SK-N-SH treated with all-trans-retinoic acid at 6 μM for 48 hours (cell line): ENCODE measurements at regions not wholly inside any gene's neighbourhood (a gene's known extent, or its start where the extent isn't known, plus 50 kb on each side); places are given as distances from the start of the nearest gene placed in this dataset.

Experiments used
- ARNTL ChIP-seq: fragments of 450-650 bp; formaldehyde crosslinking; IDR thresholded peaks from 2 replicates; pipeline ENCODE4 v1.5.0; 2020; ENCODE audit warnings: low read depth, mild to moderate bottlenecking, moderate library complexity, borderline replicate concordance
- ISL1 ChIP-seq: fragments of 250-450 bp; sonication (Bioruptor Pico); IDR thresholded peaks from 2 replicates; pipeline ENCODE4 v2.1.2; 2022; ENCODE audit warnings: mild to moderate bottlenecking, moderate library complexity
- OSR1 ChIP-seq: fragments of 250-450 bp; sonication (Bioruptor Pico); IDR thresholded peaks from 2 replicates; pipeline ENCODE4 v1.8.0; 2022; ENCODE audit warnings: moderate library complexity, mild to moderate bottlenecking, inconsistent platforms
- PPARA ChIP-seq: fragments of 250-450 bp; sonication (Bioruptor Pico); IDR thresholded peaks from 2 replicates; pipeline ENCODE4 v1.5.0; 2020; ENCODE audit warnings: mild to moderate bottlenecking, borderline replicate concordance
- SNAI2 ChIP-seq: fragments of 250-450 bp; sonication (Bioruptor Pico); IDR thresholded peaks from 2 replicates; pipeline ENCODE4 v1.5.0; 2020; ENCODE audit warnings: mild to moderate bottlenecking, moderate library complexity
- ZC3H10 ChIP-seq: fragments of 250-450 bp; sonication (Bioruptor Pico); IDR thresholded peaks from 2 replicates; pipeline ENCODE4 v1.5.1; 2021; ENCODE audit warnings: mild to moderate bottlenecking, moderate library complexity
- ZFP30 ChIP-seq: fragments of 450-650 bp; formaldehyde crosslinking; IDR thresholded peaks from 2 replicates; pipeline ENCODE4 v1.5.0; 2022; ENCODE audit warnings: mild to moderate bottlenecking, moderate library complexity
- TF ChIP-seq, protein P1 (sequence below): fragments of 250-450 bp; sonication (Bioruptor Pico); IDR thresholded peaks from 2 replicates; pipeline ENCODE4 v1.8.0; 2020; ENCODE audit warnings: mild to moderate bottlenecking, moderate library complexity, borderline replicate concordance
- TF ChIP-seq, protein P2 (sequence below): fragments of 250-450 bp; sonication (Bioruptor Pico); IDR thresholded peaks from 2 replicates; pipeline ENCODE4 v1.5.1; 2020; ENCODE audit warnings: low read depth, mild to moderate bottlenecking, moderate library complexity
- TF ChIP-seq, protein P3 (sequence below): fragments of 250-450 bp; sonication (Bioruptor Pico); IDR thresholded peaks from 2 replicates; pipeline ENCODE4 v1.5.1; 2021; ENCODE audit warnings: mild to moderate bottlenecking, moderate library complexity

DNA sequence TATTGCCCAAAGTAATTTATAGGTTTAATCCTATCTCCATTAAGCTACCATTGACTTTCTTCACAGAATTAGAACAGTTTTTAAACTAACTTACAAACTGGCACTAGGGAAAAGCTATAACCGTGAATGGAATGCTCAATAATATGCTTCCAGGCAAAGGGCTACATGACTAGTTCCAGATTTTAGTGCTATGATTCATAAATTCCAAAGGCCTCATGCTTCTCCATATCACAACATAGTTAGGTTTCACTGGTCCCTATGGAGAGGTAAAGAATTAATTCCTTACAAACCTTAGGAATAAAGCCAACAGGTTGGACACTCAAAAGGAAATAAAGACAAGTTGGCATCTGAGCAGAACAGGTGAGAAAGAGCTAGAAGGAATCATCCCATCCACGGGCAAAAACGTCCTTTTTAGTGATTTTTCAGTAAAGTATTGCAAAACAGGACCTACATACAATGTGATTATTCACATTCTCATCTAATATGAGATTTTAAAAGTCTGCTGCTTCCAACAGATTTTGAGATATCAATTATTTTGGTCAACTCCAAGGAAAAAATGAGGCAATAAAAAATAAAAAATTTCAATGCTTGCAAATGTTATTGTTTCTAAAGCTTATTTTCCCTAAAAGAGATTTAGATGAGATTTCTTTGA lies 97.0 kb upstream of the TARS1 start:
- TF ChIP-seq ARNTL (CRISPR knock-in tag) (no peak), ZC3H10 (CRISPR knock-in tag) (no peak), SNAI2 (no peak), OSR1 (CRISPR knock-in tag) (no peak), PPARA (CRISPR knock-in tag) (no peak), ZFP30 (CRISPR knock-in tag) (no peak), ISL1 (no peak)
- TF ChIP-seq, protein P1, sequence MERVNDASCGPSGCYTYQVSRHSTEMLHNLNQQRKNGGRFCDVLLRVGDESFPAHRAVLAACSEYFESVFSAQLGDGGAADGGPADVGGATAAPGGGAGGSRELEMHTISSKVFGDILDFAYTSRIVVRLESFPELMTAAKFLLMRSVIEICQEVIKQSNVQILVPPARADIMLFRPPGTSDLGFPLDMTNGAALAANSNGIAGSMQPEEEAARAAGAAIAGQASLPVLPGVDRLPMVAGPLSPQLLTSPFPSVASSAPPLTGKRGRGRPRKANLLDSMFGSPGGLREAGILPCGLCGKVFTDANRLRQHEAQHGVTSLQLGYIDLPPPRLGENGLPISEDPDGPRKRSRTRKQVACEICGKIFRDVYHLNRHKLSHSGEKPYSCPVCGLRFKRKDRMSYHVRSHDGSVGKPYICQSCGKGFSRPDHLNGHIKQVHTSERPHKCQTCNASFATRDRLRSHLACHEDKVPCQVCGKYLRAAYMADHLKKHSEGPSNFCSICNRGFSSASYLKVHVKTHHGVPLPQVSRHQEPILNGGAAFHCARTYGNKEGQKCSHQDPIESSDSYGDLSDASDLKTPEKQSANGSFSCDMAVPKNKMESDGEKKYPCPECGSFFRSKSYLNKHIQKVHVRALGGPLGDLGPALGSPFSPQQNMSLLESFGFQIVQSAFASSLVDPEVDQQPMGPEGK: no peak
- TF ChIP-seq, protein P2, sequence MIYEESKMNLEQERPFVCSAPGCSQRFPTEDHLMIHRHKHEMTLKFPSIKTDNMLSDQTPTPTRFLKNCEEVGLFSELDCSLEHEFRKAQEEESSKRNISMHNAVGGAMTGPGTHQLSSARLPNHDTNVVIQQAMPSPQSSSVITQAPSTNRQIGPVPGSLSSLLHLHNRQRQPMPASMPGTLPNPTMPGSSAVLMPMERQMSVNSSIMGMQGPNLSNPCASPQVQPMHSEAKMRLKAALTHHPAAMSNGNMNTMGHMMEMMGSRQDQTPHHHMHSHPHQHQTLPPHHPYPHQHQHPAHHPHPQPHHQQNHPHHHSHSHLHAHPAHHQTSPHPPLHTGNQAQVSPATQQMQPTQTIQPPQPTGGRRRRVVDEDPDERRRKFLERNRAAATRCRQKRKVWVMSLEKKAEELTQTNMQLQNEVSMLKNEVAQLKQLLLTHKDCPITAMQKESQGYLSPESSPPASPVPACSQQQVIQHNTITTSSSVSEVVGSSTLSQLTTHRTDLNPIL (CRISPR knock-in tag): no peak
- TF ChIP-seq, protein P3, sequence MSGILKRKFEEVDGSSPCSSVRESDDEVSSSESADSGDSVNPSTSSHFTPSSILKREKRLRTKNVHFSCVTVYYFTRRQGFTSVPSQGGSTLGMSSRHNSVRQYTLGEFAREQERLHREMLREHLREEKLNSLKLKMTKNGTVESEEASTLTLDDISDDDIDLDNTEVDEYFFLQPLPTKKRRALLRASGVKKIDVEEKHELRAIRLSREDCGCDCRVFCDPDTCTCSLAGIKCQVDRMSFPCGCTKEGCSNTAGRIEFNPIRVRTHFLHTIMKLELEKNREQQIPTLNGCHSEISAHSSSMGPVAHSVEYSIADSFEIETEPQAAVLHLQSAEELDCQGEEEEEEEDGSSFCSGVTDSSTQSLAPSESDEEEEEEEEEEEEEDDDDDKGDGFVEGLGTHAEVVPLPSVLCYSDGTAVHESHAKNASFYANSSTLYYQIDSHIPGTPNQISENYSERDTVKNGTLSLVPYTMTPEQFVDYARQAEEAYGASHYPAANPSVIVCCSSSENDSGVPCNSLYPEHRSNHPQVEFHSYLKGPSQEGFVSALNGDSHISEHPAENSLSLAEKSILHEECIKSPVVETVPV: no peak
